HG03135 (cell line): ENCODE measurements at regions not wholly inside any gene's neighbourhood (a gene's known extent, or its start where the extent isn't known, plus 50 kb on each side); places are given as distances from the start of the nearest gene placed in this dataset.
"Not testable (repeated sequence)": the region's sequence is repeated elsewhere in the genome, so short reads cannot be mapped to it uniquely, and the experiment has no call there.

Experiments used
- ATAC-seq: cut with Tn5 transposase; IDR thresholded peaks from one replicate; pipeline ENCODE4 v1.9.1; 2021; ENCODE audit warnings: mild to moderate bottlenecking, moderate library complexity; ENCODE audit not compliant: unreplicated experiment

DNA sequence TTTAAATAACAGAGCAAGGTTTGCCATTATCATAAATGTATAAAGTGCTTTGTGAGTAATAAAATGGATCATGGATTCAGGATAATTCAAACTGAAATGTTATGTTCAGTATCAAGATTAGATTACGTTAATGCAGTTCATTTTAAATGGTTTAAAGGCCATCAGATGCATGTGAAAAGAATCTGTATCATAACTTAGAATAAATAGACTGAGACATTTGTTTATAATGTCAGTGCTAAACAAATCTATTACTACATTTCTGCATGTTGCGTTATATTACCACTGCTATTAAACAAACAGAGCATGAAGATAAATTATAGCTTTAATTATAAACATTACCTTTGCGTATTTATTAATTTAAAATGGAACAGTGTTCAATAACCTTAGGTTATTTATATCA is 160.2 kb downstream of the TOX3 start:
- ATAC-seq = no peak

DNA sequence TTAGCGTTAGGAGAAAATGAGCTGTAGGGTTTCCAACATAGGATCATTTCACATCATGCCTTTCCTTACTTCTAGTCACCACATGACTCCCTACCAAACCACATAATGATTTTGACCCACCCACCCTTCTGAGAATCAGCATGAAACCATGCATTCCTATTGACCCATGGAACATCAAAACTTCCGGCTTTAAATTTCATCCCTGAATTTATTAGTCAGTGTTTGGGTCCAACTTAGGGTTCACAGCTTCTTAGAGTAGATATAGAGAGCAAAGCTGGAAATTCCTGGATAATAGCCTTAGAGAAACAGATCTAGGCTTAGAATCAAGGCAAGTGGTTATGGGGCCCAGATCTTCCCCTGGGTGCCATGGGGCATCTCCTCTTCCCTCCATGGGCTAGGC is 162.6 kb downstream of the TOX3 start:
- no peak for ATAC-seq

DNA sequence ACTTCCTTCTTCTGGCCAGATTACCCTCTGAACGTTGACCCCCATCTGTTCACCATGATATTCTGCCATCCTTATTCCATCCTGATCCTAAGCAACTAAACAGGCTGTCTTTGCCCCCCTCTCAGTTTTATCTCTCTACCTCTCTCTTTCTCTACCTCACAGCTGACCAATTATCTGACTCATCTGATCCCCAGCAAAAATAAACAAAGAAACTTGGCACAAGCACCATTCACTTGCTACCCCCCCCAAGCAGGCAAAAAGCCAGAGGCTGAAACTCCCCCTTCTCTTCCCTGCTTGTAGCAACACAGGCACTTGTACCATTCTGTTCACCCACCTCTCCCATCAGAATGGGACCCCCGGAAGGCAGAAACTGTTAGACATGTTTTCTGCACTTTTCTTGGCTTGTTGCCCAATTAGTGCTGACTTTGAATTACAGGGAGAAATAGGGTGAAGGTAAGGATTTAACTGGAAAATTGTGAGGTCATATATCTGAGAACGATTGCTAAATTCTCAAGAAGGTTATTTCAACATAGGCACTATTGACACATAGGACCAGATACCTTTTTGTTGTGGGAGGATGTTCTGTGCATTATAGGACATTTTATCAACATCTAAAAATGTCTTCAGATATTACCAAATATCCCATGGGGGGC is 163.2 kb downstream of the TOX3 start:
- no peak for ATAC-seq

DNA sequence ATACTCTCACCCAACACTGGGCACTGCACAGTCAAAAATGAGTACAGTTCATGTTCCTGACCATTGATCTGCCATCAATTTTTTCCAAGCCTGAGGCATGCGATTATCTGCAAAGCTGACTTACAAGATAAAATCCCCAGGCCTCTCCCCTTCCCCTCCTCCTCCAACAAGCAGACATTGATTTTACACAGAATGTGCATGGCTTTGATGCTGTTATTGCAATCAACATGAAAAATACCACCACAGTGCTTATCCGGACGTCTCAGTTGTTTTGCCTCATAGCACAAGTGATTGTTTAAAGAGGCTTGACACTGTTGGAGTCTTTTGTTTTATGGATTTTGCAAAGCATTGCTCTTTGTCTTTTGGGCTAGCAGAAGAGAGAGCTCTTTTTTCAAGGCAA is 163.8 kb downstream of the TOX3 start:
- ATAC-seq = no peak

DNA sequence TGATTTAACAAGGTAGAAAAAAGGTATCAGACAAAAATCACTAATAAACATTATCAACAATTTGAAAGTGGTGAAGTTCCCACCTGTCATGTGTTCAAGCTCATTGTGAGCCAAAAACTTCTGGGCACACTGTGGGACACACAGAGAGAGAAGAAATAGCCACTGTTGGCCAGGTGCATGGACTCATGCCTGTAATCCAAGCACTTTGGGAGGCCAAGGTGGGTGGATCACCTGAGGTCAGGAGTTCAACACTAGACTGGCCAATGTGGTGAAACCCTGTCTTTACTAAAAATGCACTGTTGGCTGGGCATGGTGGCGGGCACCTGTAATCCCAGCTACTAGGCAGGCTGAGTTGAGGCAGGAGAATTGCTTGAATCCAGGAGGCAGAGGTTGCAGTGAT is 167.4 kb downstream of the TOX3 start:
- no peak for ATAC-seq

DNA sequence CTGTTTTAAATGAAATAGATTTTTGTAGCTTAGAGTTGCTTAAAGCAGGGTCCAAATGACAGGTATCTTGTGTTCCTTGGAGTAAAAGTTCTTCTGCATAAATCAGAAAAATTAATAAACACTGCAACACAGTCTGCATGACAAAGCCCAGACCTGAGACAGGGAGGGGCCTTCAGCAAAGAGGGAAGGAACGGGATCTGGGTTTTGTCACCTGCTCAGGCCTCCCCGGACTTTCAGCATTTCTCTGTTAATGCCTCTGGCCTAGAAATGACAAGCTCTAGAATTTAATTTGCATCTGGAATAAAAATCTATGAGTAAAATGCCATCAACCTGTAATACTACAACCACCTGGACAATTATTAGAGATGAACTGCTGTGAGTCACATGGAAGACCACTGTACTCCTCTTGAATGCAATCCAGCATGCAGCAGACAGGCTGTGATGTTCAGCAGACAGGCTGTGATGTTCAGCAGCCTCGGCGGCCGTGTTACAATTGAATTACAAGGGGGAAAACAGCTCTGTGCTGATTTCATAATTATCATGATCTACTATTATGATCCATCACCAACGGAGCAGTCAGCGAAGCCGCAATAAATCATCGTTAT is 170.2 kb downstream of the TOX3 start:
- ATAC-seq = no peak

DNA sequence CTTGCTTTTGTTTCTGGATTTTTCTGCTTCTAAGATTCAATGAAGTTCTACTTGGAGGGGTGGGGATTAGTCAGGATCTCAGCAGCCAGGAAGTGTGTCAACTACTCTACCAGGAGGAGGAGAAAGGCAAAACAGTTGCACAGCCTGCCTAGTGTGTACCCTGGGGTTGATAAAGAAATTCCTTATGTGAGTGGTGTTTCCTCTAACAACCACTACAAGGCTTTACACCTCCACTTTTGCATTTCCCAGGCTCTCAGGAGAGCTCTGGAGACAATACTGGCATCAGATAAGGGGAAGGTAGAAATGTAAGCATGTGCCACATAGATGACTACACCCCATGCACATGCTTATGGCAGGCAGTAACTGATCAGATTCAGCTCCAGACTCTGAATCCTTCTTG is 174.6 kb downstream of the TOX3 start:
- ATAC-seq = no peak

DNA sequence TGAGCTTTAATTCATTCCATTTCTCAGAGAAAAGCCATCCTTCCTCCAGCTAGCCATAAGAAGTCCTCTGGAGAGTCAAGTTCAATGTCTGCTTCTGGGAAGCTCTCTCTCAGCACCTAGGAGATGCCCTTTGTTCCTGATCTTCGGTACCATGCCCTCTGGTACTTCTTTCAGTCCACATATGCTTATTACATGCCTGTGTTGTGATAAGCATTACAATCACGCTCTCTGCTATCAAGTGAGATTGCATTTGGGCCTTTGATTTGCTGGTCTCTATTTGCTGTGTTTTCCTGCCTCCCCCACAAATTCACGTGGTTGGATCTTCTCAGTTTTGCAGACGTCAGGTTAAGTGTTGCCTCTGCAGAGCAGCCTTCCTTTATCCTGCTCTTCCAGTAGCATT is 178.1 kb downstream of the TOX3 start:
- no peak for ATAC-seq

DNA sequence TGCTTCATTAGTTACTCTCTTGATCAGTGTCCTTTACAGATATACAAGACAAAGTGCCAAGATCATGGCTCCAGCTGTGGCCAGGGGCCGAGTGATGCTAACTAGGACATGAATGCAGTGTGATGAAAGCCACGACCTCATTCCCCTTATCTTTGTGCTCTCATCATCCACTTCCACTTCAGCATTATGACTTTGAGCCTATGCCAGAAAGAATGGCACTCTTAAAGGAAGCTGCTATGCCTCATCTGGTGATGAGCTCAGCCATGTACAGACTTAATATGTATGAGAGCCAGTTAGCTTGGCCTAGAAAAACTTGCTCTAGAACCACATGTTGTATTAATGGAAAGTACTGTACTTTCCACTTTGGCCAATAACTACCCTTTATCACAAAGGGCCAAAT is 179.1 kb downstream of the TOX3 start:
- ATAC-seq = no peak

DNA sequence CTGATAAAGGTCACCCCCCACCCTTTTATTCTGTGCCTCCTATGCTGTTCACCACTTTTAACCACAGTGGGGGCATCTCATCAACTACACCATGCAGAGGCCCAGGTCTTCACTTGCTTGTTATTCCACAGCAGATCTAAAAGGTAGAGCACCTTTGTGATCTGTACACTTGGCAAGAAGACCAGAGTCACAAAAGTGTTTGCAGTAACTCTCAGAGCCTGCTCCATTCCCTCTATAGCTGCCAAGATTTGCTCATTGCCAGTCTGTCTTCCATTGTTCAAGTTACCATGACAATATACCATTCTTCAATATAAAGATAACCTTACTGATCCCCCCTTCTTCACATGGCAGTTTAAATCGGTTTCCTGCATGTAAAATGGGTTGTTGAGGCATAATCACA is 180.0 kb downstream of the TOX3 start:
- ATAC-seq = no peak

DNA sequence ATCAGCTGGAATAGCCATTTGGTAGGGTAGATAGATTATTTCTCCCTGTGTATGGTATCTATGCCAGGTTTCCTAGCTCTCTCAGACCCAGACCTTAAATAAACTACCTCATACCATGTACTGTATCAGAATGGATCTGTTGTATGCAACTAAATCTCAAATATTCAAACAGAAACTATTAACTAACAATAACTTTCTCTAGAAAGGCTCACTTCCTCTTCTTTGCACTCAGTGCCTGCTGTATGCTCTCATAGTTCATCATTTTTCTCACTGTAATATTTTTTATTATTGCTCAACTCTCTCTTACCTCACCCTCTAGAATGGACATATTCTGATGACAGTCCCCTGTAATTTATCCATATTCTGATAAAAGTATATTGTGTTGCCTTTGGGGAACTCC is 182.4 kb downstream of the TOX3 start:
- ATAC-seq = no peak

DNA sequence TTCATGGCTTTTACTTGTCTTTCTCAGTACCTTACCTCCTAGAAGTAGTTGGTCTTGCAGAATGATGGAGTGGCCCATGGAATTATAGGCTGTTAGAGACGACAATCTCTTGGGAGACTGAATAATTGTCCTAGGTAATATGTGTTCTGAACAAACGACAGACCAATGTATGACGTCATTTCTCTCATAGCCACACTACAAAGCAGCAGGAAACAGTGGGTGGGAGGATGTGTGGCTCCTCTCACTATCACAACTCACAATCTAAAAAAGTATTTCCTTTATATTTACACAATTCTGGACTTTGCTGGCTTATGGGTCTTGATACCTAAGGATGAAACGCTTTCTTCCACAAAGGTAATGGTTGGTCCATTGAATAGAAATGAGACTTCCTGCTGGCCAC is 183.9 kb downstream of the TOX3 start:
- no peak for ATAC-seq

DNA sequence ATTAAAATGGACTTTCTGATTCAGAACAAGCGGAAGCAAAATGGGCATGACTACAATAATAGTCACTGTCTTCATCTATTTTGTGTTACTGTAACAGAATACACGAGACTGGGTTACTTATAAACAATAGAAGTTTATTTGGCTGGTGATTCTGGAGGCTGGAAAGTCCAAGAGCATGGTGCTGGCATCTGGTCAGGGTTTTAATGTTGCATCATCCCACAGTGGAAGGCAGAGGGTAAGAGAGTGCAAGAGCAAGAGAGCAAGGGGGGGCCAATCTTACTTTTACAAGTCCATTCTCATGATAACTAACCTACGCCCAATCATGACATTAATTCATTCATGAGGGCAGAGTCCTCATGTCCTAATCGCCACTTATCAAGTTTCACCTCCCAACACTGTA is 189.2 kb downstream of the TOX3 start:
- no peak for ATAC-seq

DNA sequence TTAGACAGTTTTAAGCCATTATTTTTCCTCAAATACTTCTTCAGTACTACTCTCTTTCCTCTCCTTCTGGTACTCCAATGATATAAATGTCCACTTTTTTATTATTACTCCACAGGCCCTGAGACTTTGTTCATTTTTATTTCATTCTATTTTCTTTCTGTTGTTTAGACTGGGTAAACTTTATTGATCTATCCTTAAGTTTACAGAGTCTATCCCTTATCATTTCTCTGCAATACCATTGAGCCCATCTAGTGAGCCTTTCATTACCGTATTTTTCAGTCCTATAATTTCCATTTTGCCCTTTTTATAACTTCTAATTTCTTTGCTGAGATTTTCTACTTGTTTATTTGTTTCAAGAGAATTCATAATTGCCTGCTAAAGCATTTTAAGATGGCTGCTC is 193.7 kb downstream of the TOX3 start:
- ATAC-seq = no peak

DNA sequence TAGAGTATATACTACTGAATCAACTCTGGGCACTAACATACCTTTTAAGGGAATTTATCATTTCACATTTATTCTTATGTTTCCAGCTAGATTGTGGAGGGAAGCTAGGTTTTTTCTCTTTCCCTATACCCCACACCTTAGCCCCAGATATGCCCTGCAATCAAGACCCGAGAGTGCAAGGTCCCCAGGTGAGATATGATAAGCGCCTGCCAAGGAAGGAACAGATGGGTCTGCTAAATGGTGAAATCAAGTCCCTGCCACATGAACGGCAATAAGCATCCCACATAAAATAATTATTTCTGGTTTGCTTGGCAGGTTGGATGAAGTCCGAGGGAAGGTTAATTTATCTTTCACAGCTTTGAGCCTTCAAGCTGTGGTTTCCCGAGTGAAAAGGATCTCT is 195.5 kb downstream of the TOX3 start:
- ATAC-seq = no peak

DNA sequence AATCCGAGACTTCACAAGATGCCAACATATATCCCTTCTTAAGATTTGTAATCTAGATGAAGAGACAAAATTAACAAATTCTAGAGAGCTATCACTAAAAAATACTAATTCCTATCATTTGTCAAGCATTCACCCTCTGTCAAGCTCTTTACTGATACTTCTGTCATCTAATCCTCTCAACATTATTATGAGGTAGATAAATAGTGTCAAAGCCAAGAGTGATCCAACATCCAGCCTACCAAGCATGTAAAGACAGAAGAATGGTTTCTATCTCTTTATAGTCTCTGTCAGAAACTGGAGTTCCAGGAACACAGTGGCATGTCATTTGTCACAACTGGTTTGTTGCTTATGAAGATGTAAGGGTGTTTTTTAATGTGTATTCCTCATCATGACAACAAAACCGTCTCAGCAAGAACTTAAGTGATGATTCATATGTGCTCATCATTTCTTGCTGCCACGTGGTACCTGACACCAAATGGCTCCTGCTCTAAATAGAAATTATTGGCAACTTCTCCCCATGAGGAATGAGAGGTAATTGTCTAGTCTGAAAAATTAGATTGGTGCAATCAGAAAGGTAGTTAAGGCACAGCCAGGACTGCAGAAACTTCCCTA is 196.8 kb downstream of the TOX3 start:
- no peak for ATAC-seq

DNA sequence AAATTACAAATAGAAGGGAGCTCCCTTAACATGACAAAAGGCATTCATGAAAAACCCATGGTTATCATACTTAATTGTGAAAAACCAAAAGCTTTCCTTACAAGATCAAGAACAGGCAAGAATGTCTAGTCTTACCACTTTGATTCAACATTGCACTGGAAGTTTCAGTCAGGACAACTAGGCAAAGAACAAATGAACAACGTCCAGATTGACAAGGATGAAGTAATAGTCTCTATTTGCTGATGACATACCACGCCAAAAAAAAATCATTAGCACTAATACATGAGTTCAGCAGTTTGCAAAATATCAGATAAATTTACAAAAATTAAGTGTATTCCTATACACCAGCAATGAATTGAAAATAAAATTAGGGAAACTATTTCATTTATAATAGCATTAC is 200.2 kb downstream of the TOX3 start:
- no peak for ATAC-seq

DNA sequence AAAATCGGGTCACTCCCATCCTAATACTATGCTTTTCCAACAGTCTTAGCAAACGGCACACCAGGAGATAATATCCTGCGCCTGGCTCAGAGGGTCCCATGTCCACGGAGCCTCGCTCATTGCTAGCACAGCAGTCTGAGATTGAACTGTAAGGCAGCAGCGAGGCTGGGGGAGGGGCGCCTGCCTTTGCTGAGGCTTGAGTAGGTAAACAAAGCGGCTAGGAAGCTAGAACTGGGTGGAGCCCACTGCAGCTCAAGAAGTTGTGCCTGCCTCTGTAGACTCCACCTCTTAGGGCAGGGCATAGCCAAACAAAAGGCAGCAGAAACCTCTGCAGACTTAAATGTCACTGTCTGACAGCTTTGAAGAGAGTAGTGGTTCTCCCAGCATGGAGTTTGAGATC is 213.3 kb downstream of the TOX3 start:
- not testable (repeated sequence) for ATAC-seq

DNA sequence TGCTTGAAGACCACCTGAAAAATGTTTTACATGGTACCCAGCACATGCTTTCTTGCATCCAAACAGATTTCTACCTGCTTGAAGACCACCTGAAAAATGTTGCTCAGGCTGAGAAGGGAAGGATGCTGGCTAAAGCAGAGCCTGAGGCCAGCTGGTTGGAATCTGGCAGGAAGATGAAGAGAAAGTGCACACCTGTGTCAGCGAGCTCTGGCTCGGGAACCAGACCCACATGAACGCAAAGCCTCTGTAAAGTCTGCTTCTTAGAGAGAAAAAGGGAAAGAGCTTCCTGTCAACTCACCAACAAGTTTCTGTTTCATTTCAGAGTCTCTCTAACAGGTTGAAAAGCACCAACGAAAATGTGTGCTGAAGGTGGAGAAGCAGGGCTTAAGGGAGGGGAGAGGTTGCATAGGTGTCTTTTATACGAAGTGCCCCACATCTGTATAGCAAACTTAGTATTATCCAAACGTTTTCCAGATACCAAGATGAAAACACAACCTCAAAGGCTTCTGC is 226.0 kb downstream of the TOX3 start:
- no peak for ATAC-seq

DNA sequence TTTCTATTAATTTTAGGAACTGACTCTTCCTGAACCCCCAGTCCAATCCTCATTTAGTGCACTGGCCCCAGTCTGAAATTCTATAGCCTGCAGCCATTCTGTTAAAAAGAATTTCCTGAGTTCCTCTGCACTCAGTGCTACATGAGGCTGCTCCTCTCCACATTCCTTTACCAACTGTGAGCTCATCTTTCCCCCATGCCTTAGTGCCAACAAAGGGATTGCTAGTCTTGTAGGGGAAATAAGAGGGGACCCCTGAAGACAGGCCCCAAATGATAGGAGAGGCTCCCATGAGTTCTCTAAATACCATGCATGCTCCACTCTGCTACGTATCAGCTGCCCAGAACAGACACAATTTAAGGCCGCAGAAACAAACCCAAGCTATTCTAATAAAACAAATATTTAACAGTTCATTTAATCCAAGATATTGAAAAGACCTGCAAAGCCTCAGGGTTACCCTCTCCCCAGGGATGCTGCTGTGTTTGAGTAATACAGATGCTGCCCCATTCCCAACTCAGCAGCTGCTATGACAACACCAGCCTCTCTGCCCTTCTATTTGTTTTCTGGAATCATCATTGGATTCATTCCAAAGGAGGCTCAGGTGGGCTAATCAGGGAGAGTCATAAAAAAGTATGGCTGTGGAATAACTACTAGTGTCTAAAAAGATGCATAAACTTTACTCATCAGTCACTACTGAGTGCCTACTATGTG is 228.5 kb downstream of the TOX3 start:
- ATAC-seq = no peak

DNA sequence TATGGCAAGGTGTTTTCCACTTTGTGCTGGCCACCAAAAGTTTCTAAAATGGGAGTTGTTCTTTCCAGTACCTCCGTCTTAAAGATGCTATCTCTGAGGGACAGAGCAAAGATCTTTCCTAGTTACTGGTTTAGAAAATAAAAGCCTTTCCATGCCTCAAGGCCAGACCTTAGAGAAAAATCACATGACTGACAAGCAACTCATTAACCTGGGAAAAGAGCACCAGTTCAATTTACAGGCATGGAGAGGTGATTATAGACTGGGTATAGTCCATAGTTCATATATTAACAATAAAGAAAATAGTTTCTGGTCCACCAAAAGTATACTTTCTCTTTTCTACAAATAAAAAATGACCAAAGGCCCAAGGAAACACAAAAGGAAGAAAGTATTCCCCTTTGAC is 230.7 kb downstream of the TOX3 start:
- ATAC-seq = no peak

DNA sequence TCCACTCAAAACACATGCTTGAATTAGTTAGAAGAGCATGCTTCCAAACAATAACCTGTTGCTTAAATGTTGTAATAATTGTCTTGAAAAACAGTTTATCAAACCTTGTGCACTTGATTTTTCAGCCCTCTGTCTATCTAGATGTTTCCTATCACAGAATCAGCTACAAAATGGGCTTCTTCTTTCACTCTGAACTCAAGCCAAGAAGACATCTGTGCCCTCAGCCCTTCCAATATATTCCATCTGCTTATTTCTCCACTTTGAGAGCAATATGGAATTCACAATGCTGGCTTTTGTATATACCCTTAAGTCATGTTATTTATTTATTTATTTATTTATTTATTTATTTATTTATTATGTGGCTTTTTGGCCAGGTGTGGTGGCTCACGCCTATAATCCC is 234.2 kb downstream of the TOX3 start:
- ATAC-seq = no peak
